GM19397 (cell line): ENCODE measurements at regions not wholly inside any gene's neighbourhood (a gene's known extent, or its start where the extent isn't known, plus 50 kb on each side); places are given as distances from the start of the nearest gene placed in this dataset.
"Not testable (repeated sequence)": the region's sequence is repeated elsewhere in the genome, so short reads cannot be mapped to it uniquely, and the experiment has no call there.

ENCODE experiments used
- ATAC-seq: cut with Tn5 transposase; IDR thresholded peaks from one replicate; pipeline ENCODE4 v1.9.1; 2021; ENCODE audit warnings: mild to moderate bottlenecking, moderate library complexity; ENCODE audit not compliant: unreplicated experiment

- no peak for ATAC-seq
These were observed 423.7 kb upstream of the ZNF804A start for GRCh38 chr2:184174493-184175104.

GRCh38 chr2:184178229-184178628, 420.1 kb upstream of the ZNF804A start:
- no peak for ATAC-seq

GRCh38 chr2:184186436-184186835, 411.9 kb upstream of the ZNF804A start:
- no peak for ATAC-seq

- no peak for ATAC-seq
These were observed 410.8 kb upstream of the ZNF804A start for GRCh38 chr2:184187421-184187971.

- no peak for ATAC-seq
These were observed 407.6 kb upstream of the ZNF804A start for GRCh38 chr2:184190725-184191124.

GRCh38 chr2:184192649-184193048, 405.7 kb upstream of the ZNF804A start:
- ATAC-seq: no peak

- no peak for ATAC-seq
These were observed 400.9 kb upstream of the ZNF804A start for GRCh38 chr2:184197413-184197812.

- not testable (repeated sequence) for ATAC-seq
These were observed 399.5 kb upstream of the ZNF804A start for GRCh38 chr2:184198791-184199190.

GRCh38 chr2:184199274-184199673, 399.1 kb upstream of the ZNF804A start:
- ATAC-seq: no peak

GRCh38 chr2:184201246-184201645, 397.1 kb upstream of the ZNF804A start:
- no peak for ATAC-seq

- ATAC-seq: no peak
These were observed 394.7 kb upstream of the ZNF804A start for GRCh38 chr2:184203661-184204060.

- ATAC-seq: no peak
These were observed 393.2 kb upstream of the ZNF804A start for GRCh38 chr2:184205048-184205596.

- ATAC-seq: no peak
These were observed 392.3 kb upstream of the ZNF804A start for GRCh38 chr2:184206045-184206444.

- ATAC-seq: no peak
These were observed 388.0 kb upstream of the ZNF804A start for GRCh38 chr2:184210329-184210728.

GRCh38 chr2:184215745-184216144, 382.6 kb upstream of the ZNF804A start:
- no peak for ATAC-seq

- no peak for ATAC-seq
These were observed 341.7 kb upstream of the ZNF804A start for GRCh38 chr2:184256611-184257010.

- no peak for ATAC-seq
These were observed 337.0 kb upstream of the ZNF804A start for GRCh38 chr2:184261331-184261730.

GRCh38 chr2:184261818-184262217, 336.5 kb upstream of the ZNF804A start:
- ATAC-seq: no peak

GRCh38 chr2:184268900-184269477, 329.3 kb upstream of the ZNF804A start:
- no peak for ATAC-seq

GRCh38 chr2:184270660-184271059, 327.7 kb upstream of the ZNF804A start:
- no peak for ATAC-seq

- no peak for ATAC-seq
These were observed 326.3 kb upstream of the ZNF804A start for GRCh38 chr2:184272056-184272455.

GRCh38 chr2:184294831-184295230, 303.5 kb upstream of the ZNF804A start:
- no peak for ATAC-seq
